ENCODE measurements at regions not wholly inside any gene's neighbourhood (a gene's known extent, or its start where the extent isn't known, plus 50 kb on each side); places are given as distances from the start of the nearest gene placed in this dataset.

GRCh38 chr4:54915276-54915675, 210.1 kb downstream of the KDR start:
- no peak for DNase-seq (ENCODE audit: low read depth)

GRCh38 chr4:54914781-54915180, 210.6 kb downstream of the KDR start:
- no peak for DNase-seq (ENCODE audit: low read depth)

- DNase-seq (ENCODE audit: low read depth): no peak
Observed at GRCh38 chr4:54913751-54914526, 211.5 kb downstream of the KDR start.

- DNase-seq (ENCODE audit: low read depth): no peak
Observed at GRCh38 chr4:54912155-54912554, 213.2 kb downstream of the KDR start.

GRCh38 chr4:54909961-54910360, 215.4 kb downstream of the KDR start:
- DNase-seq (ENCODE audit: low read depth): no peak

- no peak for DNase-seq (ENCODE audit: low read depth)
Observed at GRCh38 chr4:54908763-54909162, 216.6 kb downstream of the KDR start.

GRCh38 chr4:54904953-54905352, 220.4 kb downstream of the KDR start:
- DNase-seq (ENCODE audit: low read depth): no peak

- no peak for DNase-seq (ENCODE audit: low read depth)
Observed at GRCh38 chr4:54902976-54903375, 222.4 kb downstream of the KDR start.

- DNase-seq (ENCODE audit: low read depth): no peak
Observed at GRCh38 chr4:54902271-54902670, 223.1 kb downstream of the KDR start.

- DNase-seq (ENCODE audit: low read depth): no peak
Observed at GRCh38 chr4:54901202-54901601, 224.2 kb downstream of the KDR start.

GRCh38 chr4:54898656-54899340, 226.6 kb downstream of the KDR start:
- no peak for DNase-seq (ENCODE audit: low read depth)

- DNase-seq (ENCODE audit: low read depth): no peak
Observed at GRCh38 chr4:54898056-54898562, 227.3 kb downstream of the KDR start.

GRCh38 chr4:54897590-54897989, 227.8 kb downstream of the KDR start:
- no peak for DNase-seq (ENCODE audit: low read depth)

GRCh38 chr4:54882616-54883015, 224.9 kb downstream of the KIT start:
- DNase-seq (ENCODE audit: low read depth): no peak

GRCh38 chr4:54879576-54879975, 221.8 kb downstream of the KIT start:
- no peak for DNase-seq (ENCODE audit: low read depth)

- DNase-seq (ENCODE audit: low read depth): no peak
Observed at GRCh38 chr4:54877006-54877405, 219.2 kb downstream of the KIT start.

GRCh38 chr4:54872261-54872660, 214.5 kb downstream of the KIT start:
- no peak for DNase-seq (ENCODE audit: low read depth)

GRCh38 chr4:54863571-54864255, 206.0 kb downstream of the KIT start:
- no peak for DNase-seq (ENCODE audit: low read depth)

GRCh38 chr4:54861201-54861600, 203.4 kb downstream of the KIT start:
- DNase-seq (ENCODE audit: low read depth): no peak

GRCh38 chr4:54855191-54855854, 197.6 kb downstream of the KIT start:
- DNase-seq (ENCODE audit: low read depth): no peak

GRCh38 chr4:54852602-54853001, 194.8 kb downstream of the KIT start:
- DNase-seq (ENCODE audit: low read depth): no peak

- no peak for DNase-seq (ENCODE audit: low read depth)
Observed at GRCh38 chr4:54852054-54852453, 194.3 kb downstream of the KIT start.

Measured in T-helper 22 cell (primary cell).